H1 (cell line): ENCODE measurements at regions not wholly inside any gene's neighbourhood (a gene's known extent, or its start where the extent isn't known, plus 50 kb on each side); places are given as distances from the start of the nearest gene placed in this dataset.
A peak's percentile ranks its signal among the peaks of the same experiment; 100 is the strongest.

Source experiments
- CTCF ChIA-PET: fragments of 300-600 bp; sonication (Branson Sonifier 250); formaldehyde crosslinking; loops from one replicate; lab custom pipeline; 2021; ENCODE audit not compliant: partially characterized antibody; lab: Charles Lee
- POLR2A ChIA-PET: fragments of 300-600 bp; sonication (Branson Sonifier 250); formaldehyde crosslinking; loops from one replicate; lab custom pipeline; 2021; ENCODE audit warnings: inconsistent platforms; ENCODE audit not compliant: partially characterized antibody; lab: Charles Lee
- DNase-seq, 2 experiments: peaks; one replicate each; pipeline versions ENCODE4 v3.0.0 to v3.0.0-alpha.2; 2010 to 2022; ENCODE audit warnings: low spot score in 2 of 2, low read depth in 1 of 2, mixed read lengths in 1 of 2
- FAIRE-seq: peaks from 2 replicates; lab custom pipeline; 2011; peaks lifted over from hg19 to GRCh38; lab: Jason Lieb, UNC
- H2AFZ ChIP-seq: 2 replicates; pipeline ENCODE4 v1.8.1; 2012; ENCODE audit warnings: low read length, inconsistent platforms
- H2AK5ac ChIP-seq: 2 replicates; pipeline ENCODE4 v1.6.1; 2013; ENCODE audit warnings: low read depth, low read length
- H2BK120ac ChIP-seq: replicated peaks from 2 replicates; pipeline ENCODE3; 2013; ENCODE audit warnings: low read depth, low read length, inconsistent platforms
- H2BK12ac ChIP-seq: 2 replicates; pipeline ENCODE4 v1.6.1; 2013; ENCODE audit warnings: low read depth, low read length
- H2BK15ac ChIP-seq: 2 replicates; pipeline ENCODE4 v1.6.1; 2013; ENCODE audit warnings: low read length
- H2BK20ac ChIP-seq: 2 replicates; pipeline ENCODE4 v1.6.1; 2013; ENCODE audit warnings: low read length
- H2BK5ac ChIP-seq: 2 replicates; pipeline ENCODE4 v1.6.1; 2013; ENCODE audit warnings: low read depth, low read length
- H3K14ac ChIP-seq: 2 replicates; pipeline ENCODE4 v1.6.1; 2013; ENCODE audit warnings: inconsistent platforms; ENCODE audit not compliant: insufficient read length
- H3K18ac ChIP-seq: 2 replicates; pipeline ENCODE4 v1.6.1; 2013; ENCODE audit warnings: low read length; ENCODE audit errors: extremely low read depth
- H3K23ac ChIP-seq: 2 replicates; pipeline ENCODE4 v1.6.1; 2013; ENCODE audit warnings: inconsistent platforms; ENCODE audit not compliant: insufficient read length
- H3K23me2 ChIP-seq: 2 replicates; pipeline ENCODE4 v1.6.1; 2013; ENCODE audit warnings: low read depth, low read length
- H3K27ac ChIP-seq: 2 replicates; pipeline ENCODE4 v1.6.1; 2011; ENCODE audit warnings: low read depth, low read length, inconsistent platforms
- H3K27me3 ChIP-seq, 4 experiments: replicated peaks in 1 of 4; 1 replicate in 1 of 4; 2 replicates in 3 of 4; pipeline versions ENCODE4 v1.6.1 to v1.8.1; 2011 to 2013; ENCODE audit warnings: low read length in 3 of 4, mild to moderate bottlenecking in 3 of 4, inconsistent platforms in 2 of 4, mixed read lengths in 2 of 4, moderate library complexity in 1 of 4; ENCODE audit not compliant: control insufficient read depth in 3 of 4, insufficient read depth in 3 of 4; ENCODE audit errors: extremely low read depth in 1 of 4
- H3K36me3 ChIP-seq, 4 experiments: 2 replicates each; pipeline versions ENCODE4 v1.6.1 to v1.8.1; 2011 to 2013; ENCODE audit warnings: mild to moderate bottlenecking in 4 of 4, low read length in 3 of 4, moderate library complexity in 2 of 4, control low read depth in 1 of 4, inconsistent platforms in 1 of 4; ENCODE audit not compliant: insufficient read depth in 4 of 4, control insufficient read depth in 2 of 4
- H3K4ac ChIP-seq: replicated peaks from 2 replicates; pipeline ENCODE3; 2013; ENCODE audit warnings: low read length, low read depth, mixed read lengths, inconsistent platforms; ENCODE audit not compliant: insufficient read length
- H3K4me1 ChIP-seq, 4 experiments: replicated peaks in 1 of 4; 1 replicate in 1 of 4; 2 replicates in 3 of 4; pipeline versions ENCODE4 v1.6.1 to v1.8.1; 2011 to 2013; ENCODE audit warnings: low read length in 3 of 4, inconsistent platforms in 2 of 4, mixed read lengths in 1 of 4; ENCODE audit not compliant: insufficient read depth in 4 of 4, control insufficient read depth in 3 of 4
- H3K4me2 ChIP-seq, 2 experiments: 2 replicates each; pipeline versions ENCODE4 v1.6.1 to v1.8.1; 2011 to 2013; ENCODE audit warnings: low read depth in 2 of 2, low read length in 2 of 2, control low read depth in 1 of 2, inconsistent platforms in 1 of 2, mild to moderate bottlenecking in 1 of 2; ENCODE audit not compliant: insufficient read depth in 1 of 2
- H3K4me3 ChIP-seq, 4 experiments: fragments of 200-600, 300-600 bp in 1 of 4; sonication (generic), shearing (Covaris generic), sonication (Bioruptor Twin) in 1 of 4; 2 replicates each; pipeline versions ENCODE4 v1.5.1 to v1.8.1; 2011 to 2016; ENCODE audit warnings: low read length in 4 of 4, low read depth in 3 of 4, control low read depth in 2 of 4, inconsistent platforms in 2 of 4, mild to moderate bottlenecking in 2 of 4, mixed read lengths in 1 of 4, moderate library complexity in 1 of 4; ENCODE audit not compliant: insufficient read depth in 2 of 4; ENCODE audit errors: extremely low read depth in 1 of 4
- H3K56ac ChIP-seq: replicated peaks from 2 replicates; pipeline ENCODE3; 2013; ENCODE audit warnings: low read depth, mild to moderate bottlenecking, mixed read lengths, low read length, inconsistent platforms; ENCODE audit not compliant: insufficient read length
- H3K79me1 ChIP-seq: 2 replicates; pipeline ENCODE4 v1.6.1; 2013; ENCODE audit warnings: low read depth, low read length, control low read depth
- H3K79me2 ChIP-seq, 2 experiments: 2 replicates each; pipeline versions ENCODE4 v1.6.1 to v1.8.1; 2012 to 2013; ENCODE audit warnings: low read length in 2 of 2, mild to moderate bottlenecking in 2 of 2, inconsistent platforms in 1 of 2; ENCODE audit not compliant: insufficient read depth in 2 of 2, control insufficient read depth in 1 of 2
- H3K9ac ChIP-seq, 4 experiments: replicated peaks in 1 of 4; 1 replicate in 1 of 4; 2 replicates in 3 of 4; pipeline versions ENCODE4 v1.6.1 to v1.8.1; 2011 to 2013; ENCODE audit warnings: low read depth in 3 of 4, low read length in 3 of 4, control low read depth in 2 of 4, mild to moderate bottlenecking in 2 of 4, moderate library complexity in 2 of 4, inconsistent platforms in 1 of 4; ENCODE audit errors: extremely low read depth in 1 of 4
- H3K9me3 ChIP-seq, 2 experiments: 2 replicates each; pipeline versions ENCODE4 v1.6.1 to v1.8.1; 2012 to 2013; ENCODE audit warnings: mild to moderate bottlenecking in 2 of 2, moderate library complexity in 2 of 2, control low read depth in 1 of 2, inconsistent platforms in 1 of 2, low read depth in 1 of 2, low read length in 1 of 2, mixed read lengths in 1 of 2; ENCODE audit not compliant: insufficient read depth in 2 of 2
- H4K20me1 ChIP-seq, 2 experiments: replicated peaks in 1 of 2; 2 replicates each; pipeline versions ENCODE3 to v1.8.1; 2011 to 2013; ENCODE audit warnings: inconsistent platforms in 2 of 2, low read length in 2 of 2, mild to moderate bottlenecking in 1 of 2; ENCODE audit not compliant: insufficient read depth in 2 of 2, control insufficient read depth in 1 of 2
- H4K5ac ChIP-seq: 2 replicates; pipeline ENCODE4 v1.6.1; 2013; ENCODE audit warnings: low read length, low read depth, mixed read lengths, inconsistent platforms; ENCODE audit not compliant: insufficient read length
- H4K8ac ChIP-seq: 2 replicates; pipeline ENCODE4 v1.8.0; 2013; ENCODE audit warnings: mild to moderate bottlenecking, moderate library complexity, low read length, inconsistent platforms; ENCODE audit not compliant: insufficient read depth; ENCODE audit errors: extremely low read depth
- H4K91ac ChIP-seq: replicated peaks from 2 replicates; pipeline ENCODE3; 2013; ENCODE audit warnings: low read length, mixed read lengths, inconsistent platforms; ENCODE audit not compliant: insufficient read length
- CTCF ChIP-seq, 3 experiments: IDR thresholded peaks; 1 replicate in 2 of 3; 2 replicates in 1 of 3; pipeline versions ENCODE4 v1.5.1 to v1.6.1; 2011; ENCODE audit warnings: low read length in 3 of 3, mild to moderate bottlenecking in 3 of 3, inconsistent platforms in 2 of 3, low read depth in 1 of 3, moderate library complexity in 1 of 3; ENCODE audit not compliant: insufficient read depth in 1 of 3; ENCODE audit errors: control extremely low read depth in 1 of 3
- EGR1 ChIP-seq: IDR thresholded peaks from 2 replicates; pipeline ENCODE4 v1.6.1; 2011; ENCODE audit warnings: low read depth, low read length, borderline replicate concordance
- HDAC6 ChIP-seq: IDR thresholded peaks from one replicate; pipeline ENCODE4 v1.7.1; 2012; ENCODE audit warnings: low read depth, mild to moderate bottlenecking, inconsistent platforms, low read length, moderate library complexity
- NRF1 ChIP-seq: IDR thresholded peaks from 2 replicates; pipeline ENCODE4 v1.6.1; 2011; ENCODE audit warnings: mild to moderate bottlenecking, low read depth, low read length, improper control_type of control experiment
- RAD21 ChIP-seq, 2 experiments: IDR thresholded peaks in 1 of 2; conservative IDR thresholded peaks in 1 of 2; 2 replicates each; pipeline ENCODE4 v1.6.1; 2011; ENCODE audit warnings: low read depth in 2 of 2, low read length in 2 of 2, improper control_type of control experiment in 1 of 2, inconsistent platforms in 1 of 2, mild to moderate bottlenecking in 1 of 2, moderate library complexity in 1 of 2
- SP2 ChIP-seq: IDR thresholded peaks from 2 replicates; pipeline ENCODE4 v1.6.1; 2012; ENCODE audit warnings: mild to moderate bottlenecking, low read length, inconsistent platforms
- SRF ChIP-seq: IDR thresholded peaks from 2 replicates; pipeline ENCODE4 v1.6.1; 2011; ENCODE audit warnings: mild to moderate bottlenecking, low read depth, low read length, moderate library complexity
- WGBS, 2 experiments: shearing (Covaris generic) in 1 of 2; methylation state at CpG; one replicate each; pipeline versions ENCODE4 v1.1.6 to v1.1.7; 2013 to 2015; ENCODE audit warnings: low lambda C conversion rate in 2 of 2, mixed read lengths in 2 of 2, inconsistent platforms in 1 of 2, low coverage in 1 of 2, missing lambda C conversion rate in 1 of 2; ENCODE audit not compliant: insufficient replicate concordance in 2 of 2, insufficient coverage in 1 of 2, insufficient read length in 1 of 2; ENCODE audit errors: extremely low coverage in 1 of 2, missing lambda C conversion rate in 1 of 2; 5-methylcytosine and 5-hydroxymethylcytosine counted together

- no peak overlapping the region for H3K9ac ChIP-seq
- FAIRE-seq: no peak
- 35% methylated on average over 1 of the region's 1 CpG; no CpG with 5 or more reads in 1 of the 2 experiments for WGBS, 2 experiments
These were observed 930.5 kb upstream of the NOVA1 start for GRCh38 chr14:27528328-27528727.

More at GRCh38 chr14:27528328-27528727, 930.5 kb upstream of the NOVA1 start:
- no peak overlapping the region for H4K91ac ChIP-seq
- H3K14ac ChIP-seq: no peak overlapping the region
- no peak overlapping the region for H4K8ac ChIP-seq
- no peak overlapping the region for H3K18ac ChIP-seq
- no peaks in the 10 kb centered on the region for H3K4me1 ChIP-seq
- H2BK20ac ChIP-seq: no peak overlapping the region
- H3K4ac ChIP-seq: no peak overlapping the region
- H2BK12ac ChIP-seq: no peak overlapping the region
- no peak overlapping the region for H3K27ac ChIP-seq
- H2BK120ac ChIP-seq: no peak overlapping the region
- H3K4me3 ChIP-seq: no peak overlapping the region
- H3K23ac ChIP-seq: no peak overlapping the region
- no peaks in the 10 kb centered on the region for H3K36me3 ChIP-seq
- CTCF ChIA-PET: interaction anchor here (0.9 kb wide), 1 partner anchor 23 kb away, joined by 4 read pairs; no protein-coding TSS in a partner anchor
- H3K9me3 ChIP-seq: no peaks in the 10 kb centered on the region
- no peak overlapping the region for H3K4me2 ChIP-seq
- H3K79me2 ChIP-seq: no peaks in the 10 kb centered on the region
- H2AFZ ChIP-seq: no peak overlapping the region
- no peaks in the 10 kb centered on the region for H3K79me1 ChIP-seq
- no peak overlapping the region for H2BK5ac ChIP-seq
- no peak overlapping the region for H2BK15ac ChIP-seq
- H4K20me1 ChIP-seq: no peaks in the 10 kb centered on the region
- H3K56ac ChIP-seq: no peak overlapping the region
- no peak overlapping the region for H2AK5ac ChIP-seq
- no peaks in the 10 kb centered on the region for H3K27me3 ChIP-seq
- no peaks in the 10 kb centered on the region for H3K23me2 ChIP-seq
- no peak overlapping the region for H4K5ac ChIP-seq
- POLR2A ChIA-PET: no interaction called here
- peak in 2 of 3 experiments; percentile 31 to 64; a peak in 2 of 4 replicates for TF ChIP-seq CTCF (IDR thresholded peaks at IDR 0.05; ENCODE audit: control extremely low read depth in 1 of 3, insufficient read depth in 1 of 3, low read depth in 1 of 3, low read length in 3 of 3)
- peak; percentile 79 for TF ChIP-seq RAD21 (IDR thresholded peaks at IDR 0.05 in 1 of 2, conservative IDR thresholded peaks at IDR 0.05 in 1 of 2; ENCODE audit: low read depth in 2 of 2, low read length in 2 of 2)
- TF ChIP-seq EGR1: no peak
- no peak for TF ChIP-seq SP2
- TF ChIP-seq SRF: no peak
- TF ChIP-seq HDAC6: no peak
- no peak for TF ChIP-seq NRF1
- DNase-seq: no peak
